ENCODE measurements at regions not wholly inside any gene's neighbourhood (a gene's known extent, or its start where the extent isn't known, plus 50 kb on each side); places are given as distances from the start of the nearest gene placed in this dataset.

DNA sequence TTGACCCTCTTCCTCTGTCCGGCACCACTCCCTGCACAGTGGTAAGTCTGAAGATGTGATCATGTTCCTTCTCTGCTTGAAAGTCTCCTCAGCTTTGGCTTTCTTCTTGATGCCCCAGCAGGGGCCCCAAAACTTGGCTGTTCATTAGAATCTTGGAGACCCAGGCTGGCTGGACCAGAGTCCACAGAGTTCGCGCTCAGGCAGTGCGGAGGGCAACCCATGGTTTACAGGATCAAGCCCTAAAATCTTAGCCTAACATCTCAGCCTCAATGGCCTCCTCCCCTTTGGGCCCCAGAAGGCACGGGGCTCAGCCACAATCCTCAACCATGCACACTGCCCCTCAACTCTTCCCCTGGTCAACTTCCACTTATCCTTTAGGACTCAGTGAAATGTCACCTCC, 72.9 kb upstream of the GTSF1L start:
- no peak overlapping the region for H3K4me3 ChIP-seq
- no peaks in the 10 kb centered on the region for H3K36me3 ChIP-seq (ENCODE audit: insufficient read depth, low read length)
- no peaks in the 10 kb centered on the region for H3K9me3 ChIP-seq (ENCODE audit: low read depth, low read length)
- no peak overlapping the region for H3K27ac ChIP-seq
- TF ChIP-seq POLR2AphosphoS5 (IDR thresholded peaks at IDR 0.05; ENCODE audit: borderline replicate concordance, low read depth, low read length) (no peak), FOXP2 (optimal IDR thresholded peaks at IDR 0.05; ENCODE audit: control extremely low read depth, extremely low read length, insufficient read depth) (no peak), EZH2 (IDR thresholded peaks at IDR 0.05) (no peak)
- no peak overlapping the region for H3K9ac ChIP-seq (ENCODE audit: insufficient read length)
- no peak for DNase-seq (ENCODE audit: low read depth, low spot score)

DNA sequence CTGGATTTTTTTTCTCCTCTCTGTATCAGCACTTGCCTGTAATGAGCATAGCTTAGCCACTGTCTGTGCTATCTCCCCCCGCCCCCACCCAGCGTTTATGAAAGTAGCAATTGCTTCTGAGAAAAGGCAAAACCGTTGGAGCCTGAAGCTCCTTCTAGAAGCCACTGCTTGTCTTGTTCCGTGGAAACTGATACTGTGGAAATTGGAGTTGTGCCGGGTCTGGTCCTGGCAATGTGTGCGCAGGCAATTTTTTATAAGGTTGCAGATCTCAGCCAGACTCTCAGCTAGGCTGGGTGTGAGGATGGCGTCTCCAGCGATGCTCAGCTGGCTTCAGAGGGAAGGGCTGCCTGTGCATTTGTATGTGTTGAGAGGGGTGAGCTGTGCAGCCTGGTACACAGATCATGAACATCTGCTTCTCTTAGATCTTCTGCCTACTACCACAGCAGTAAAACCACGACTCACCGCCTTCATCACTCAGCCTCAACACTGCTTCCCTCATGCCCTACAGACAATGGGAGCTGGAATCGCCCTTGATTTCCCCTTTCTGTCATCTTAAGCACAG, 72.4 kb upstream of the GTSF1L start:
- Histone ChIP-seq H3K27ac (no peak overlapping the region), H3K4me3 (no peak overlapping the region), H3K9me3 (ENCODE audit: low read depth, low read length) (no peaks in the 10 kb centered on the region), H3K36me3 (ENCODE audit: insufficient read depth, low read length) (no peaks in the 10 kb centered on the region), H3K9ac (ENCODE audit: insufficient read length) (no peak overlapping the region)
- DNase-seq (ENCODE audit: low read depth, low spot score): no peak
- no peak for TF ChIP-seq EZH2 (IDR thresholded peaks at IDR 0.05)
- TF ChIP-seq POLR2AphosphoS5 (IDR thresholded peaks at IDR 0.05; ENCODE audit: borderline replicate concordance, low read depth, low read length): no peak
- no peak for TF ChIP-seq FOXP2 (optimal IDR thresholded peaks at IDR 0.05; ENCODE audit: control extremely low read depth, extremely low read length, insufficient read depth)

DNA sequence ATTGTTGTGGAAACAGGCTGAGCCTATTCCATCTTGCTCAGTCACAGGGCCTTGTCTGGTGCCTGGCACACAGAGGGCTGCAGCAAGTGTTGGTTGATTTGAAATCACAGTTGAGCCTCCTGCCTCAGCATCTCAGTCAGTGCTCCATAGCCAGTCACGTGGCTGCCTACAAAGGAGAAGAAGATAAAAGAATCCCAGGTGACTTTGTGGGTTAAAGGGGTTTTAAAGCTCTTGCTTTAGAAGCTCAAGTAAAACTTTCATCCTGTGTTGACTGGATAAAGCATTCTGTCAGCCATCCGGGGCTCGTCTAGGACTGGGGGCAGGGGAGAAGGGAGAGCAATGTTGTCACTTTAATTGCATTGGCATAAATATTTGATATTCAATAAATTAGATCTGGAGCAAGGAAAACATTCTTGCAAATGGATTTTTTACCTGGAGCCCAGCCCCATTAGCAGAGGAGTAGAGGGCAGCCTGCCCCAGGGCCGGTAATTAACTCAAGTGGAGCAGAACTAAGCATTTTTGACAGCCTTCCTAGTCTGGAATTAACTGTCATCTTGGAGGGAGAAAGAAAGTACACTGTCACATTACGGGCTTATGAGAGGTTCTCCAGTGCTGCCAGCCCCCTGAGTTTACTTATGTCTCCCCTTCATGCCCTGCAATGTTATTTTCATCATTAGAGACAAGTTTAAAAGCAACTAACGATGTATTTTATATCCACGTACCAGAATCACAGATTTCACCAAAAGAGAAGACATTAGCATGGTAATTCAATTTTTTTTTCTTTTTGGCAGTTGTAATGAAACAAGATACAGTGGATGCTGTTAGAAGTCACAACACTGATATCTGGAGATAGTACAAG, 71.7 kb upstream of the GTSF1L start:
- no peak overlapping the region for H3K4me3 ChIP-seq

DNA sequence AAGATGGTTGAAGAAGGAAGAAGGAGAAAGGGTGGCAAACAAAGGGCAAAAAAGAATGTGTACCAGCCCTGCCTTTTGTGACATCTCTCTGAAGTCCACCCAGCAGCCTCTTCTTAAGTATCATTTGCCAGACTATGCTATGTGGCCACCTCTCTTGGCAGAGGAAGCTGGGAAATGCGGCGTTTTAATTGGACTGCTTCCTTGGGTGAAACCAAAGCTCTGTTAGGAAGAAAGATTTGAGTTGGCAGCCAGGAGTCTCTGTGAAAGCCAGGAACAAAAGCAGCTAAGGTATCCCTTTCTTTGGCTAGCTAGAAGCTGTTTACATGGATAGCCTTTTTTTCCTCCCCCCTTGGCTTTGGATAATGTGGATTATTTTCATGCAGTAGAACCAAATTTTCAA, 67.5 kb upstream of the GTSF1L start:
- no peak overlapping the region for H3K4me3 ChIP-seq
- H3K27ac ChIP-seq: no peak overlapping the region
- no peak overlapping the region for H3K9ac ChIP-seq (ENCODE audit: insufficient read length)
- H3K9me3 ChIP-seq (ENCODE audit: low read depth, low read length): no peaks in the 10 kb centered on the region
- DNase-seq (ENCODE audit: low read depth, low spot score): no peak
- TF ChIP-seq POLR2AphosphoS5 (IDR thresholded peaks at IDR 0.05; ENCODE audit: borderline replicate concordance, low read depth, low read length) (no peak), EZH2 (IDR thresholded peaks at IDR 0.05) (no peak), FOXP2 (optimal IDR thresholded peaks at IDR 0.05; ENCODE audit: control extremely low read depth, extremely low read length, insufficient read depth) (no peak)
- H3K36me3 ChIP-seq (ENCODE audit: insufficient read depth, low read length): no peaks in the 10 kb centered on the region

More for the DNA sequence above, 71.7 kb upstream of the GTSF1L start:
- H3K27ac ChIP-seq: no peak overlapping the region
- H3K9me3 ChIP-seq (ENCODE audit: low read depth, low read length): no peaks in the 10 kb centered on the region
- no peaks in the 10 kb centered on the region for H3K36me3 ChIP-seq (ENCODE audit: insufficient read depth, low read length)
- no peak overlapping the region for H3K9ac ChIP-seq (ENCODE audit: insufficient read length)
- no peak for DNase-seq (ENCODE audit: low read depth, low spot score)
- no peak for TF ChIP-seq POLR2AphosphoS5 (IDR thresholded peaks at IDR 0.05; ENCODE audit: borderline replicate concordance, low read depth, low read length)
- TF ChIP-seq FOXP2 (optimal IDR thresholded peaks at IDR 0.05; ENCODE audit: control extremely low read depth, extremely low read length, insufficient read depth): no peak
- TF ChIP-seq EZH2 (IDR thresholded peaks at IDR 0.05): no peak

DNA sequence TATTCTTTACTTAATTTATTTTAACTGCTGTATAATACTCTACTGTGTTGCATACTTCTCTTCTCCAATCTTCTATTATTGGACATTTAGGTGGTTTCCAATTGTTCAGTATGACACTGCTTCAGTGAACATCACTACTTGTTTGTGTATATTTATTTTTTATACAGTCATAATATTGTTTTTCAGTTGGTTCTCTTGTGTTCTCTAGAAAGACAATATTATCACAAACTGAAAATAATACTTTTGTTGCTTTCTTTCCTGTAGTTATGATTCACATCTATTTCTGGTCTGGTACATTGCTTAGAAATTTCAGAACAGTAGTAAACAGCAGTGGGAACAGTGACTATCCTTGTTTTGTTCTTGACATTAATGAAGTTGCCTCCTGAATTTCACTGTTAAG, 62.8 kb upstream of the GTSF1L start:
- DNase-seq (ENCODE audit: low read depth, low spot score): no peak
- TF ChIP-seq FOXP2 (optimal IDR thresholded peaks at IDR 0.05; ENCODE audit: control extremely low read depth, extremely low read length, insufficient read depth): no peak
- TF ChIP-seq EZH2 (IDR thresholded peaks at IDR 0.05): no peak
- TF ChIP-seq POLR2AphosphoS5 (IDR thresholded peaks at IDR 0.05; ENCODE audit: borderline replicate concordance, low read depth, low read length): no peak
- H3K36me3 ChIP-seq (ENCODE audit: insufficient read depth, low read length): no peaks in the 10 kb centered on the region
- H3K27ac ChIP-seq: no peak overlapping the region
- H3K9ac ChIP-seq (ENCODE audit: insufficient read length): no peak overlapping the region
- H3K9me3 ChIP-seq (ENCODE audit: low read depth, low read length): no peaks in the 10 kb centered on the region
- no peak overlapping the region for H3K4me3 ChIP-seq

DNA sequence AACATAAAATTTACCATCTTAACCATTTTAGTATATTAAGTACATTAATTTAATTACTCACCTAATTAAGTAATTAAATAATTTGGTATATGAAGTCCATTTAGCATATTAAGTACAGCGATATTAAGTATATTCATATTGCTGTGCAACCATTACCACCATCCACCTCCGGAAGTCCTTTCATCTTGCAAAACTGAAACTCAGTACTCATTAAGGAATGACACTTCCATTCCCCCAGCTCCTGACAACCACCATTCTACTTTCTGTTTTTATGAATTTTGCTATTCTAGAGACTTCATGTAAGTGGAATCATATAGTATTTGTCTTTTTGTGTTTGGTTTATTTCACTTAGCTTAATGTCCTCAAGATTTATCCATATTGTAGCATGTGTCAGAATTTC, 61.1 kb upstream of the GTSF1L start:
- no peak overlapping the region for H3K4me3 ChIP-seq
- no peak overlapping the region for H3K9ac ChIP-seq (ENCODE audit: insufficient read length)
- H3K36me3 ChIP-seq (ENCODE audit: insufficient read depth, low read length): no peaks in the 10 kb centered on the region
- H3K9me3 ChIP-seq (ENCODE audit: low read depth, low read length): no peaks in the 10 kb centered on the region
- TF ChIP-seq POLR2AphosphoS5 (IDR thresholded peaks at IDR 0.05; ENCODE audit: borderline replicate concordance, low read depth, low read length): no peak
- TF ChIP-seq EZH2 (IDR thresholded peaks at IDR 0.05): no peak
- no peak for TF ChIP-seq FOXP2 (optimal IDR thresholded peaks at IDR 0.05; ENCODE audit: control extremely low read depth, extremely low read length, insufficient read depth)
- no peak overlapping the region for H3K27ac ChIP-seq
- no peak for DNase-seq (ENCODE audit: low read depth, low spot score)

- H3K27ac ChIP-seq: no peak overlapping the region
- H3K4me3 ChIP-seq: no peak overlapping the region
- H3K36me3 ChIP-seq (ENCODE audit: insufficient read depth, low read length): no peaks in the 10 kb centered on the region
- H3K9ac ChIP-seq (ENCODE audit: insufficient read length): no peak overlapping the region
- no peak for TF ChIP-seq FOXP2 (optimal IDR thresholded peaks at IDR 0.05; ENCODE audit: control extremely low read depth, extremely low read length, insufficient read depth)
- TF ChIP-seq EZH2 (IDR thresholded peaks at IDR 0.05): no peak
- TF ChIP-seq POLR2AphosphoS5 (IDR thresholded peaks at IDR 0.05; ENCODE audit: borderline replicate concordance, low read depth, low read length): no peak
- H3K9me3 ChIP-seq (ENCODE audit: low read depth, low read length): no peaks in the 10 kb centered on the region
- no peak for DNase-seq (ENCODE audit: low read depth, low spot score)
Observed at GRCh38 chr20:43786885-43787284, 60.1 kb upstream of the GTSF1L start.

GRCh38 chr20:43781215-43781614, 54.4 kb upstream of the GTSF1L start:
- no peak overlapping the region for H3K4me3 ChIP-seq
- no peak overlapping the region for H3K27ac ChIP-seq
- no peak overlapping the region for H3K9ac ChIP-seq (ENCODE audit: insufficient read length)
- H3K36me3 ChIP-seq (ENCODE audit: insufficient read depth, low read length): no peaks in the 10 kb centered on the region
- 0 out of 2 replicates have a peak, but pooled peaks cover 6% of the 10 kb centered on the region for H3K9me3 ChIP-seq (ENCODE audit: low read depth, low read length)
- TF ChIP-seq POLR2AphosphoS5 (IDR thresholded peaks at IDR 0.05; ENCODE audit: borderline replicate concordance, low read depth, low read length): no peak
- TF ChIP-seq FOXP2 (optimal IDR thresholded peaks at IDR 0.05; ENCODE audit: control extremely low read depth, extremely low read length, insufficient read depth): no peak
- TF ChIP-seq EZH2 (IDR thresholded peaks at IDR 0.05): no peak
- DNase-seq (ENCODE audit: low read depth, low spot score): no peak

Measured in SK-N-MC (cell line).